ENCODE measurements at regions not wholly inside any gene's neighbourhood (a gene's known extent, or its start where the extent isn't known, plus 50 kb on each side); places are given as distances from the start of the nearest gene placed in this dataset.

- no peaks in the 10 kb centered on the region for H3K27me3 ChIP-seq
- no peaks in the 10 kb centered on the region for H3K36me3 ChIP-seq
- no peaks in the 10 kb centered on the region for H3K4me1 ChIP-seq
- no peak for DNase-seq (ENCODE audit: low spot score in 2 of 2)
- intact Hi-C loops (cut with DNase I; ENCODE audit: low total_unique reads), result no loop called here
- no peak overlapping the region for H3K4me3 ChIP-seq
- no peaks in the 10 kb centered on the region for H3K9me3 ChIP-seq
- TF ChIP-seq CTCF (IDR thresholded peaks at IDR 0.05) (no peak), POLR2AphosphoS5 (IDR thresholded peaks at IDR 0.05) (no peak), POLR2A (IDR thresholded peaks at IDR 0.05) (no peak)
- no peak overlapping the region for H3K27ac ChIP-seq
Observed at GRCh38 chr6:33880104-33880678, 76.4 kb upstream of the MLN start.

GRCh38 chr6:33878562-33878961 lies 74.8 kb upstream of the MLN start:
- intact Hi-C loops (cut with DNase I; ENCODE audit: low total_unique reads), result loop anchor here (5.0 kb wide), 1 partner anchor 704 kb away; no protein-coding TSS in a partner anchor
- Histone ChIP-seq H3K4me1 (no peaks in the 10 kb centered on the region), H3K4me3 (no peak overlapping the region)

GRCh38 chr6:33877982-33878535 lies 74.3 kb upstream of the MLN start:
- no peak overlapping the region for H3K27ac ChIP-seq
- H3K9me3 ChIP-seq, result no peaks in the 10 kb centered on the region
- H3K36me3 ChIP-seq, result no peaks in the 10 kb centered on the region
- no peaks in the 10 kb centered on the region for H3K4me1 ChIP-seq
- intact Hi-C loops (cut with DNase I; ENCODE audit: low total_unique reads), result loop anchor here (5.0 kb wide), 1 partner anchor 704 kb away; no protein-coding TSS in a partner anchor
- no peaks in the 10 kb centered on the region for H3K27me3 ChIP-seq
- no peak for TF ChIP-seq POLR2A (IDR thresholded peaks at IDR 0.05)
- no peak for TF ChIP-seq CTCF (IDR thresholded peaks at IDR 0.05)
- no peak for TF ChIP-seq POLR2AphosphoS5 (IDR thresholded peaks at IDR 0.05)
- no peak for DNase-seq (ENCODE audit: low spot score in 2 of 2)
- H3K4me3 ChIP-seq, result no peak overlapping the region

More at GRCh38 chr6:33878562-33878961, 74.8 kb upstream of the MLN start:
- DNase-seq (ENCODE audit: low spot score in 2 of 2), result no peak
- no peak overlapping the region for H3K27ac ChIP-seq
- H3K36me3 ChIP-seq, result no peaks in the 10 kb centered on the region
- H3K9me3 ChIP-seq, result no peaks in the 10 kb centered on the region
- H3K27me3 ChIP-seq, result no peaks in the 10 kb centered on the region
- TF ChIP-seq POLR2AphosphoS5 (IDR thresholded peaks at IDR 0.05), result no peak
- TF ChIP-seq CTCF (IDR thresholded peaks at IDR 0.05), result no peak
- no peak for TF ChIP-seq POLR2A (IDR thresholded peaks at IDR 0.05)

GRCh38 chr6:33875696-33876095 lies 71.9 kb upstream of the MLN start:
- Histone ChIP-seq H3K27me3 (no peaks in the 10 kb centered on the region), H3K36me3 (no peaks in the 10 kb centered on the region), H3K9me3 (no peaks in the 10 kb centered on the region), H3K4me1 (no peaks in the 10 kb centered on the region), H3K4me3 (no peak overlapping the region), H3K27ac (no peak overlapping the region)
- no peak for DNase-seq (ENCODE audit: low spot score in 2 of 2)
- intact Hi-C loops (cut with DNase I; ENCODE audit: low total_unique reads), result loop anchor here (5.0 kb wide), 1 partner anchor 707 kb away; no protein-coding TSS in a partner anchor
- TF ChIP-seq POLR2A (IDR thresholded peaks at IDR 0.05) (no peak), CTCF (IDR thresholded peaks at IDR 0.05) (no peak), POLR2AphosphoS5 (IDR thresholded peaks at IDR 0.05) (no peak)

- H3K9me3 ChIP-seq, result no peaks in the 10 kb centered on the region
- H3K27me3 ChIP-seq, result no peaks in the 10 kb centered on the region
- TF ChIP-seq CTCF (IDR thresholded peaks at IDR 0.05) (no peak), POLR2AphosphoS5 (IDR thresholded peaks at IDR 0.05) (no peak), POLR2A (IDR thresholded peaks at IDR 0.05) (no peak)
- no peaks in the 10 kb centered on the region for H3K4me1 ChIP-seq
- H3K4me3 ChIP-seq, result no peak overlapping the region
- intact Hi-C loops (cut with DNase I; ENCODE audit: low total_unique reads), result loop anchor here (5.0 kb wide), 1 partner anchor 707 kb away; no protein-coding TSS in a partner anchor
- DNase-seq (ENCODE audit: low spot score in 2 of 2), result no peak
- H3K27ac ChIP-seq, result no peak overlapping the region
- H3K36me3 ChIP-seq, result no peaks in the 10 kb centered on the region
Observed at GRCh38 chr6:33875141-33875581, 71.4 kb upstream of the MLN start.

Measured in breast epithelium (tissue), 4 donors.